K562 (cell line): ENCODE measurements at regions not wholly inside any gene's neighbourhood (a gene's known extent, or its start where the extent isn't known, plus 50 kb on each side); places are given as distances from the start of the nearest gene placed in this dataset.

Source experiments
- CTCF ChIP-seq, 3 experiments: IDR thresholded peaks in 2 of 3; conservative IDR thresholded peaks in 1 of 3; 2 replicates each; pipeline ENCODE4 v1.5.1; 2011 to 2012; ENCODE audit warnings: low read length in 3 of 3, mild to moderate bottlenecking in 3 of 3, control low read depth in 2 of 3, improper control_type of control experiment in 1 of 3, inconsistent platforms in 1 of 3, low read depth in 1 of 3, mixed read lengths in 1 of 3, moderate library complexity in 1 of 3; ENCODE audit not compliant: insufficient read depth in 2 of 3
- CXXC5 ChIP-seq: fragments of 250-450 bp; sonication (Bioruptor Pico); IDR thresholded peaks from 2 replicates; pipeline ENCODE4 v1.8.0; 2022; ENCODE audit warnings: inconsistent platforms, mild to moderate bottlenecking, moderate library complexity
- EZH2 ChIP-seq: IDR thresholded peaks from 2 replicates; pipeline ENCODE4 v1.6.1; 2012; ENCODE audit warnings: low read depth, mild to moderate bottlenecking, inconsistent platforms, low read length, borderline replicate concordance
- FOXM1 ChIP-seq, 2 experiments: fragments of 450-650 bp in 1 of 2; sonication (generic) in 1 of 2; formaldehyde crosslinking in 1 of 2; IDR thresholded peaks; 2 replicates each; pipeline versions ENCODE4 v1.6.1 to v1.9.0; 2017 to 2022; ENCODE audit warnings: low read depth in 2 of 2, mild to moderate bottlenecking in 2 of 2, missing genetic modification reagents in 1 of 2, moderate library complexity in 1 of 2
- HMGXB4 ChIP-seq: sonication (generic); formaldehyde crosslinking; IDR thresholded peaks from 2 replicates; pipeline ENCODE4 v1.8.1; 2023; ENCODE audit warnings: mild to moderate bottlenecking, missing genetic modification reagents
- NR2C1 ChIP-seq, 2 experiments: fragments of 450-650 bp; IDR thresholded peaks; 2 replicates each; pipeline ENCODE4 v1.6.1; 2017; ENCODE audit warnings: mild to moderate bottlenecking in 2 of 2, antibody characterized with exemption in 1 of 2, inconsistent platforms in 1 of 2, missing compliant biosample characterization in 1 of 2, missing genetic modification characterization in 1 of 2
- RBM17 ChIP-seq: fragments of 200-400 bp; formaldehyde crosslinking; IDR thresholded peaks from 2 replicates; pipeline ENCODE4 v1.6.1; 2017; ENCODE audit warnings: low read depth, mild to moderate bottlenecking, low read length, borderline replicate concordance
- SMARCE1 ChIP-seq: fragments of 450-650 bp; IDR thresholded peaks from 2 replicates; pipeline ENCODE4 v1.7.1; 2016; ENCODE audit warnings: mild to moderate bottlenecking
- TF ChIP-seq, protein P1 (sequence below): fragments of 250-450 bp; sonication (Bioruptor Pico); IDR thresholded peaks from 2 replicates; pipeline ENCODE4 v1.8.0; 2021; ENCODE audit warnings: mild to moderate bottlenecking, moderate library complexity

DNA sequence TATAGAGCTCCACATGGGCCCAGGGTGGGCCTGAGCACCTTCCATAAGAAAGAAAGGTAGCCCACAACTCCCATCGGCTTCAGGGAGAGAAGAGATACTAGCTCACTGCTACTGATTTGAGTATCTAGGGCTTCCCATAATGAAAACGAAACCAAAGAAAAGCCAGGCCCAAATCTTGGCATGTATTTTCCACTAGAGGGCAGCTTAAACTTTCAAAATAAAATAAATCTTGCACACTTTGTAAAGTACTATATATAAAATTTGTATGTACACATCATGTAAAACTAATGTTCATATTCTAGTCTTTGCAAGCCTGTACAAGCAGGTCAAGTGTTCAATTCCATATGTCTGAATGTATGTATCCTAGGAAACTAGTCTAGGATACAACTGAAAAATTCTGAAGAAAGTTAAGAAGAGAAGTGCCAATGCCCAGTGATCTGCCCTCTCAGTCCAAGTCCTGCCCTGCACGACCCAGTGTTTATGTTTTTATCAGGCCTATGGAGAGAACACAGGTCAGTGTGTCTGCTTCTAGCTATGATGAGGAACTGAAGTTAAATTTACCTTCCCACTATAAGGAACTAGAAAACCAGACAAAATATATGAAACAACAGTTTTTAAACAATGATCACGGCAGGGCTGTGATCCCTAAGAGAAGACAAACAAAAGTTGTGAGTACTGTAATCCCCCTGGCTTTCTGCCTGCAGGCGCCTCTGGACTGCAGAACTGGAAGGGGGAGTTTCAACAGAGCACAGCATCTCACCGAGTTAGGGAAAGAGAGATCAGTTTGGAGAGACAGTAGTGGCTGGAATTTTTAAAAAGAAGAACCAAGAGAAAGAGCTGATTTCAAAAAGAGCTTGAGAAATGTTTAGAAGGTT is 475.7 kb downstream of the UQCRFS1 start:
- TF ChIP-seq RBM17 (no peak), HMGXB4 (CRISPR knock-in tag) (no peak), SMARCE1 (no peak), EZH2 (no peak), FOXM1 (IDR thresholded peaks at IDR 0.05; ENCODE audit: low read depth) (no peak), FOXM1 (CRISPR knock-in tag; IDR thresholded peaks at IDR 0.05; ENCODE audit: low read depth) (no peak), CTCF (IDR thresholded peaks at IDR 0.05 in 2 of 3, conservative IDR thresholded peaks at IDR 0.05 in 1 of 3; ENCODE audit: insufficient read depth in 2 of 3, low read depth in 1 of 3, low read length in 3 of 3) (peak; percentile 37 to 77 (median 45); a peak in 5 of 6 replicates), CXXC5 (CRISPR knock-in tag) (no peak), NR2C1 (IDR thresholded peaks at IDR 0.05) (no peak), NR2C1 (tag; IDR thresholded peaks at IDR 0.05) (no peak)
- TF ChIP-seq, protein P1, sequence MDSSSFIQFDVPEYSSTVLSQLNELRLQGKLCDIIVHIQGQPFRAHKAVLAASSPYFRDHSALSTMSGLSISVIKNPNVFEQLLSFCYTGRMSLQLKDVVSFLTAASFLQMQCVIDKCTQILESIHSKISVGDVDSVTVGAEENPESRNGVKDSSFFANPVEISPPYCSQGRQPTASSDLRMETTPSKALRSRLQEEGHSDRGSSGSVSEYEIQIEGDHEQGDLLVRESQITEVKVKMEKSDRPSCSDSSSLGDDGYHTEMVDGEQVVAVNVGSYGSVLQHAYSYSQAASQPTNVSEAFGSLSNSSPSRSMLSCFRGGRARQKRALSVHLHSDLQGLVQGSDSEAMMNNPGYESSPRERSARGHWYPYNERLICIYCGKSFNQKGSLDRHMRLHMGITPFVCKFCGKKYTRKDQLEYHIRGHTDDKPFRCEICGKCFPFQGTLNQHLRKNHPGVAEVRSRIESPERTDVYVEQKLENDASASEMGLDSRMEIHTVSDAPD (CRISPR knock-in tag): no peak
